Fibroblast of skin of right biceps (primary cell): ENCODE measurements at regions not wholly inside any gene's neighbourhood (a gene's known extent, or its start where the extent isn't known, plus 50 kb on each side); places are given as distances from the start of the nearest gene placed in this dataset.

Experiments
- DNase-seq: peaks from one replicate; pipeline ENCODE4 v3.0.0-alpha.2; 2013

DNA sequence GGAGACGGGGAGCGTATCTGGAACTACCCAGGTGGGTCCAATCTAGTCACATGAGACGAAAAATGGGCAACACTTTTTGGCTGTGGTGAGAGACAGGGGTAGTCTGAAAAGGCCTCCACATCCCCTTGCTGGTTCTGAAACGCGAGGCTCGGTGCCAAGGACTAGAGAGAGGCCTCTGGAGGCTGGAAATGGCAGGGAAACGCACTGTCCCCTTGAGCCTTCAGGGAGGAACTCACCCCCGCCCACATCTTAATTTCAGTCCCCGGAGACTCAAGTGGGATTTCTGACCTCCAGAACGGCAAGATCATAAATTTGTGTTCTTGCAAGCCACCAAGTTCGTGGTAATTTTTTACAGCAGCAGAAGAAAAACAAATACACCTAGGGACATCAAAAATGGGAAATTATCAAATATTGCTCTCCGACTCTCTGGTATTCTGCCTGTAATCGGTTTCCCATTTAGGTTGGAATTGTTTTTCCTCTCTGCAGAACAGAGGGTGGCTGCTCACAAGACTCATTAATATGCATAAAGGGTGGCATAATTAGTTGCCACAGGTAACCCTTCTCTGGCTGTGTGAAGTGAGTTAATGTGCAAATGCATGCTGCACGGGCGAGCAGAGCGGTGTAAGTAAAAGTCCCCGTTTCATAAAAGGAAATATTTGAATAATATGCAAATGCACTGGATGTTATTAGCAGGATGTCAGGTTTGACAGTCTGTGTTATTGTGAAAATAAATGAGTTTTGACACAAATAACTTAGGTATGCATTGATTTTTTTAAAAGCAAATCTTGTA is 185.7 kb downstream of the ARRDC4 start:
- DNase-seq = no peak

DNA sequence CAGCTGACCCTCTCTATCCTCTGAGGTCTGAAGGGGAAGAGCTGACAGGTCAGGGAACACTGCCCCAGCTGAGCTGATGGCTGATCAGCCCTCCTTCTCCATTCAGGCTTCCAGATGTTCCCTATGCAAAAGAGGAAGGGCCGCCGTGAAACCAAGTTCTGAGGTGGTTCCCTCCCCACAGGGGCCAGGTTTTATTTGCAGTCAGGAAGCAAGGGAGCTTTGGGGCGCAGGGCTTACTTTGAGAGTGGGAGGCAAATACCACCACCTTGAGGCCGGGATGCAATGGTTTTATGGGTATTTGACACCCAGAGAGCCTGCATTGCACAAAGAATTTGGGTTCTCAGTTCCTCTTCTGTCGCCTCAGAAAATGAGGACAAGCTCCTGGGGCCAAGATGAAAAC is 186.9 kb downstream of the ARRDC4 start:
- DNase-seq = no peak

DNA sequence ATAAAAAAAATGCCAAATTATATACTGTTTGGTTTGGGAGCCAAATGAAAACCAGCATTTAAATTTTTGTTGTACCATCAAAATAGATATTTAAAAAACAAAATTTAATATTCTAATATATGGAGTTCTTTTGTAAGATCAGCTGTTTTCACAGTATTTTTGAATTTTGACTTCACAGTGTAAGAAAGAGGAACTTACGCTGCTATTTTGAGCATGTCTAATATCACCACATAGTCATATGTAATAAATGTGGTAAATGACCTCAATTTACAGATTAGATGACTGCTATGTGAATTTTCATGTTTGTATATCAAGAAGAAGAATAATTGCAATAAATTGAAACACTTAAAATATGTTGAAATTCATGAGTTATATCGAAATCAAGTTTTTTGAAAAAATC is 189.6 kb downstream of the ARRDC4 start:
- no peak for DNase-seq

DNA sequence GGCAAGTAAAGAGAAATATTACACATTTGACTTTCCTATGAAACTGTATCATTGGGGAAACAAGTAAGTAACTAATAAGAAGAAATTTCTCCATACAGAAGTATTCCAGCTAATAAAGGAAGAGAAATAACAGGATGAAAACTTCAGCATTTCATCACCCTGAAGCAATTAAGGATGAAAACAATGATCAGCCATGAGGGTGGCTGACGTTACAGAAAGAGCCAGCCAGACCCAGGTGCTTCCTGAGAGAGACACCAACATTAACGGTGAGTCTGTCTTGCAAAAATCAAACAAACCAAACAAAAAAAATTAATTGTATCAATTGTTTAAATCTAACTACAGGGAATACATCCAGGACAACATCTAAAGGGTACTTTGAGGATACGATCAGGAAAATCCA is 190.0 kb downstream of the ARRDC4 start:
- no peak for DNase-seq

DNA sequence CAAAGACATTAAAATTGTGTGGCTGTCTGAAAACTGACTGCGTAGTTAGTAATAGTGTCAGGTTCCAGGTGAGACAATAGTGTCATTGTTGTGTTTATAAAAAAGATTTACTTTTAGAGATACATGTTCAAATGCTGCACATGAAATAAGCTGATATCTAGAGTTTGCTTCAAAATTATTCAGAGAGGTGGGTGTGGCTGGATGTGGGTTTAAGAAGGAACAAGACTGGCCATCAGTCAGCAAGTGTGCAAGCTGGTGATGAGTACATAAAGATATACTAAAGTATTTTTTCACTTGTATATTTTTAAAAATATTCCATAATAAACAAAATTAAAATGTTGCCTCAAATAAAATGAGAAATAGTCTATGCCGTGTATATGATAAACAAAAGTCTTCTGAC is 190.6 kb downstream of the ARRDC4 start:
- DNase-seq = no peak

DNA sequence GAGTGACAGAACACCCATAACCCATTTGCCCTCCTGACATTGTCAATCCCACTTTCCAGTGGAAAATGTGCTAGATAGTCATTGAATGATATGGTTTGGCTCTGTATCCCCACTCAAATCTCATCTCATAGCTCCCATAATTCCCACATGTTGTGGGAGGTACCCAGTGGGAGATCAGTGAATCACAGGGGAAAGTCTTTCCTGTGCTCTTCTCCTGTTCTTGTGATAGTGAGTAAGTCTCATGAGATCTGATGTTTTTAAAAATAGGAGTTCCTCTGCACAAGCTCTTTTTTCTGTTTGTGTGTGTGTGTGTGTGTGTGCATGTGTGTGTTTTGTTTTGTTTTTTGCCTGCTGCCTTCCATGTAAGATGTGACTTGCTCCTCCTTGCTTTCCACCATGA is 191.7 kb downstream of the ARRDC4 start:
- no peak for DNase-seq

DNA sequence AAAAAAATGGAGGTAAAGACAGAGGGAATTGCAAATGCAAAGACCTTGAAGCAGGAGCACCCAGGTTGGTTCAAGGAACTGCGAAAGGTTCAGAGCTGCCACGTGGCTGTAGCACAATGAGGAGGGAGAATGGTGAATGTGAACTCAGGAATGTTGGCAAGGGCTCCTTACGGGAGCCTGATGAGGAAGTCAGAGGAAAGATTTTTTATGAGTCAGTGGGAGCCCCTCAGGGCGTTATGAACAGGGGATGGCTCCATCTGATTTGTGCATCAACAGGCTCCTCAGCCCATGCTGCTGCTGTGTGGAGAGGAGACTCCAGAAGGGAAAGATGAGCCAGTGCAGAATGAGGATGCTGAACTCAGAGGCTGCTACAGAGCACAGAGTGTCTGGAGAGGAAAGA is 194.4 kb downstream of the ARRDC4 start:
- DNase-seq = peak; percentile 97

DNA sequence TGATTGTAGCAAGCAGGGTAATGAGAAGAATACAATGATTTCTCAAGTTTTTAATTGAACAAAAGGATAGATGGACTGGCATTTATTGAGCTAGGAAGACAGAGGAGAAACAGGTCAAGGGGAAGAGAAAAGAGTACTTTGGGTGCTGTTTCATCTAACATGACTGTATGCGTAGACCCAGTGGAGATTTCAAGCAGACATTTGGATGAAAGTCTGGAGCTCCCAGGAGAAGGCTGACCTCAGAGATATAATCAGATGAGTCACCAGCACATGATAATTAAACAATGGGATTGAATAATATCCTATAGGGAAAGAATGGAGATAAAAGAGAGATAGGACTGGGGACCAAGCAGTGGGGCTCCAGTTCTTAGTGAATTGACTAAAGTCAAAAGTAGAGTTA is 194.9 kb downstream of the ARRDC4 start:
- peak; percentile 71 for DNase-seq

DNA sequence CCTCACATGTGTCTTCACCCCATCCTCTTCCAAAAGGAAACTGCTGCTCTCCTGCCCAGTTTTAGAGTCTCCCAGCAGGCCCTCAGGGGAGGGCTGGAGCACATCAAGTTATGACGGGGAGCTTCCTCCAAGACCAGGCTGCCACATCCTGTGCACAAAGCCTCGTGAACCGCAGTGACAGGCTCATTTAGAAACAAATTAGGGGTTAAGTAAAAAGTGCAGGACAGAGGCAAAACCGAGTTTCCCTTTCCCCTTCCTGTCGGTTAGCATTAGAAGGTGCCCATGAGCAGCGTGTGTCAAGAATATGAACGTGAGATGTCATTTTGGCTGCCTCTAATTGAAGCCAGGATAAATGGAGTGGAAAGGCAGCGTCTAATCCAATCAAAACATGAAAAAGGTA is 199.7 kb downstream of the ARRDC4 start:
- DNase-seq = peak; percentile 16

DNA sequence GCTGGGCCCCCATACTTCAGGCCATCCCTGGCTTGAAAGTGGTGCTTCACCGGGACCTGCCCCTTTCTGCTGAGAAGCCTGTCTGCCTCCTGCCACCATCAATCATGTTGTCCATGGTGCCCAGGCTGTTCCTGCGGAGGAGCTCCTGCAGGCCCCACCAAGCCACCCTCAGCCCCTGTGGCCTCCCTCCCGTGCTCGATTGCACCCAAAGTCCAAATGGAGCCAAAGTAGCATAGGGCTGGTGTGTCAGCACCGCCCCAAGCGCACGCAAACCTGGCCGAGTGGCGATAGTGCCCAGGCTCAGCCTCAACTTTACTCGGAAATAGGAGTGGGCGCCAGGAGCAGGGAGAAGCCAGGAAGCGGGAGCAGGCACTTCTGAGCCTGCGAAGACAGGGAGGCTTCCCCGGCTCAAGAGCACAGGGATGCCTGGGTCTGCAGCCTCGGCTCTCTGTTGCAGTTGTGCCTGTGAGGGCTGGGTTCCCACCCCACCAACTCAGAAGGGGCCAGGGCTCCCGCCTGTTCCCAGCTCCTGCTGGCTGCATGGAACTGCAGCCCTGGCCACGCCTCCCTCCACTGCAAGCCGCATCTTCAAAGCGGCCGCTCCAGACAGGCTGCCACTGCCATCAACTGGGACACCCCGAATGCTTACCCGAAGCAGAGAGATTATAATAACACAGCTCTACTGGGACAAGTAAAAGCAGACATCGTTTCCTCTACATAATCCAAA is 203.0 kb downstream of the ARRDC4 start:
- no peak for DNase-seq

DNA sequence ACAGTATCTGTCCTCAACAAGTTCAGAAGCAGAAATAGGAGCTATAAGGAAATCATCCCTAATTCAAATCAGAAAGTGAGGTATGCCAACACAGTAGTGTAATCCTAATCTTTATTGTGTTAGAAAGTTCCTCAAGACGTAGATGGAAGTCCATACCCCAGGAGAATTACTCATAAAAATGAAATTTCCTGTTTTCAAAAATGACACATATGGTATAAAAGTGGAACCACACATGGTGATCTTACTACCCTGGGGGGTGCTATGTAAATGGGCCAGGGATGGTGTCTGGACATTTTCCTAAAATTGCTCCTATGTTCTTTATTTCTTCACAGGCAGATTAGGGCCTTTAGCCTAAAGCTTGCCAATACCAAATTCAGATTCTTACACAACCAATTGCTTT is 204.1 kb downstream of the ARRDC4 start:
- DNase-seq = peak; percentile 70

DNA sequence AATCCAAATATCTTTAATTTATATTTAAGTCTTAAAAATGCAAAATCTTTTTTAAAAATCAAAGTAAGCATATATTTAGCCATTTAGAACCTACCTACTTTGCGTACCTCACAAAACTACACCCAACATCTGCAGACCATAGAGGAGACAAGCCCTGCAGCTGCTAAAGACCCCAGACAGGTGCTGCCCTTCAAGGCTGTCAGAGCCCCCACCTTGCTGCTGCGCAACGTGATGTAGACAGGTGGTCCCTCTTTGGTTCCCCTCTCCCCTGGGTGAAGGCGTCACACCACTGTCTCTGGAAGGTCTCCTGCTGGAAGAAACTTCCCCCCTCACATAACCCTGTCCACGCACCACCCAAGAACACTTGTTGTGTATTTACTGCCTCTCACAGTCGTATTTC is 204.5 kb downstream of the ARRDC4 start:
- no peak for DNase-seq

DNA sequence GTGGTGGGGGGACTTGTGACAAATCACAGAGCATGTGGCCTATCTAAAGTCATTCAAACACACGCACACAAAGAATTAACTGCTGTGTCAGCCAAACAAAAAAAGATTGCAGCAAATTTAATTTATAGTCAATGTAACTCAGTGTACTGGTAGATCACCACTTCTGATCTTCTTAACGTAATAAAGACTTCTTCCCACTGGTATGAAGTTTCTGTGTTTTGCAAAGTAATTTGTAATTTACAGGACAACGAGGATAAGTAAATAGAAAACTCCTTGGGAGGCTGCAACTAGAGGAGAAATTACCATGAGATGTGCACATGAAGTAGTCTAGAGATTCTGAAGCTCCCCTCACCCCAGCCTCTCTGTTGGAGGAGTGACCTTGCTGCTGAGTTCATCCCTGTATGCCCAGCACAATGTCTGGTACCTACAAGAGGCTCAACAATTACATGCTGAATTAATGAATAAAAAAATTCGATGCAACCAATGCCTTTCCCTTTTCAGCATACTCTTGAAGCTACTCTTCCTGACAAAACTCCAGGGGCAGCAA is 207.3 kb downstream of the ARRDC4 start:
- DNase-seq = no peak

DNA sequence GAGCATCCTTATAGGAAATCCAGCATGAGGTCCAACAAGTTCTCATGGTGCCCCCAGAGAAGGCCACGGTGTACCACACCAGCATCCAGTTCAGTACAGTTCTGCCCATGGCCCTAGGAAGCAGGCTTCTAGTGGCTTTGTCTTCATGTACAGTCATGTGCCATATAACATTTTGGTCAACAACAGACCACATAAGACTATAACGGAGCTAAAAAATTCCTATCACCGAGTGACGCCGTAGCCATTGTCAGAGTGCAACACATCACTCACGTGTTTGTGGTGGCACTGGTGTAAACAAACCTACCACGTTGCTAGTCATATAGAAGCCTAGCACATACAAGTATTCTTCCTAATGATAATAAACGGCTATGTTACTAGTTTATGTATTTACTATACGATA is 209.0 kb downstream of the ARRDC4 start:
- no peak for DNase-seq

DNA sequence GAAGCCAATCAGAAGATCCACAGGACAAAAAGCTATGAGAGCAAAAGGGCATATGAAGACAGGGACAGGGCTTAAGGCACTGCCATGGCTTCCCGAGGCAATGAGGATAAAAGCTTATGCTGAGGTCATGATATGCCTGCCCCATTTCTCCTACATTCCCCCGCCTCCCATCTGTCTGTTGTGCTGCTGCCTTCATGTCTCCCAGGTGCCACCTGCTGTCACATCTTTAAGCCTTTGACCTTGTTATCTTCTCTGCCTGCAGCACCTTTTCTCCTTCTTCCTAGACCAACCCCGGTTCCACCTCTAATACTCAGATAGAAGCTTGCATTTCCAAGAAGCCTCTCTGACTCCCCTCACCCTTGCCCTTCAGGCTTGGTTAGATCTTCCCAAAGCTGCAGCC is 213.8 kb downstream of the ARRDC4 start:
- peak; percentile 18 for DNase-seq

DNA sequence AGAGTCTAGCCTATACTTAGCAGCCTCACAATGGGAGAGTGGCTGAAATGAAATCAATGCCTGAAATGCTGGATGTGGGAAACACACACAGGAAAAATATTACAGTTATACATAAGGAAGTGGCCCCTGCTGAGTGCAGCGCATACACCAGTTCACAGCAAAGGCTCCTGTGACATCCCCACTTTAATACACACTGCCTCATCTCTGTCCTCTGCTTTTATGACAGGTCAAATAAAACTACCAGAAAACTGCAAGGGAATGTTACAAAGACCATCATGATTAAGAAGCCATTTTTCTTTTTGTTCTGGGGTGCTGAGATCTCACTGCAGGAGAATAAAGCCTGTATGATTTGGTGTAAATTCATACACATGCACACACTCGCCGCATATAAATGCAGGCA is 214.3 kb downstream of the ARRDC4 start:
- DNase-seq = no peak

DNA sequence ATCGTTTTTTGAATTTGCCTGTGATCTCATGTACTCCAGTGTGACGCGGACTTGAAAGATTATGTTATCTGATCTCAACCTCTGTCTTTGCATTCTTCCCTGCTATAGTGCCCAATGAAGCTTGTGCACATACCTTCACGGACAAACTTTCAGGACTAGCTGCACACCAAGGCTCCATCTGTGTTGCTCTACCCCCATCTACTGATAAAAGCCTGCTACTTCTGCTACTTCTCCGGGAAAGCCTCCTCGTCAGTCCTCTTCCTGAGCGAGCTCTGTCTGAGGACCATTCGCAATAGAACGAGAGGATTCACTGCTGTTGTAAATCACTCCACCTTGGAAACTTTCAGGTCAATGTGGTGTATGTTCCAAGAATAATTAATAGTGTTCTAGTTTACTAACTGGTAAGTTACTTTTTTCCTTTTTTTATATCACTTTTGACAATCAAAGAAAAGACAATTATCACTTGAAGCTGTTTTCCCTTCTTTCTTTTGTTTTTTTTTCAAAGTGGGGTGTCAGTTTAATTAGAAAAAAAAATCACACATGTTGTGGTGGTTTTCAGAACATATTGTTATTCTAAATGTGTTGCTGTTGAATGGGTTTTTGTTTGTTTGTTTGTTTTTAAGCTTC is 217.6 kb downstream of the ARRDC4 start:
- peak; percentile 79 for DNase-seq

DNA sequence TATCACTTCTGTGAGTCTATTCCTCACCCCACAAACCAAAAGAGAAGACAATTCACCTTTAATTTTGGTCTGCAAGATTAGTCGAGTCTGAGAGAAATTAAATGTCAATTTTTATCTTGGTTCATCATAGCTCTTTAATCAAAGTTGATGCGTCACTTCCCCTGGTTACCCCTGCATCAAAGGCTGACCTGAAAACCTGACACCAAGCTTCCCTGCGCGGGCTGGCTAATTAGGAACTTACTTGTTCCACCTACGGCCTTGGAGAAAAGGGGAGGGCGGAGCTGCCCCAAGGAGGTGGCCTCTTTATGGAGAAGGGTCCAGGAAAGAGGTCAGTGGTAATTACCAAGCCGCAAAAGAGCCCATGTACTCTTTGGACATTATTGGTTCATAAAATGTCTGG is 218.4 kb downstream of the ARRDC4 start:
- no peak for DNase-seq

DNA sequence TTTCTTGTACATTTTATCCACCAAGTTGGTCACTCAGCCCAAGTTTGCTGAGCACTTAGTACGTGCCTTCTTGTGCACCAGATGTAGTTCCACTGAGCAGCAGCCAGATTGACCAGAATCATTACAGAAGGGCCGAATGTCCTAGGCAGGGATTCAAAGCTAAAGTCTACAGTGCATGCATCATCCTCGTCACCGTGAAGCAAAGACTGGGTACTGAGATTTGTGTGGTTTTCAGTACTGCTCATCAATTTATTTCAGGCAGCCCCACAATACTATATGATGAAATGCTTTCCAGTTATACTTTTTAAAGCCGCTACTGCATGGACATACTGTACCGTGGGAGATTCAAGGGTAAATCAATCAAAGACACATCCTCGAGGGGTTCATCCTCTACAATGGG is 227.0 kb downstream of the ARRDC4 start:
- no peak for DNase-seq

DNA sequence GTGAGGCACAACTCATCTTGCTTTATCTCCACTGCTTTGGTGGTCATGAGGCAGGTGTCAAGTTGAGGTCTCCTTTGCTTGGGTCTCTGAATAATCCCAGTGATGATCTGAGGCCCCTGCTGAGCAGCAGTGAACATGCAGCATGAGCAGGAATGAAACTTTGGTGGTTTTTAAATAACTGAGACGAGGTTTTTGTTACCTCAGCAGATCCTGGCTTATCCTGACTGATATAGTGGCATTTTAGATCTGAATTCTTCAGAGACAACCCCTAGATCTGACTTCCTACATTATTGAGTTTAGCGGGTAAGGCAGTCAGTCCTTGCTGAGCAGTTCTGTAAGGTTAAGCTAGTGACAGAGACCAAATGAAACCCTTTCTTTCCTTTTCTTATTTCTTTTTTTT is 230.4 kb downstream of the ARRDC4 start:
- DNase-seq = no peak

DNA sequence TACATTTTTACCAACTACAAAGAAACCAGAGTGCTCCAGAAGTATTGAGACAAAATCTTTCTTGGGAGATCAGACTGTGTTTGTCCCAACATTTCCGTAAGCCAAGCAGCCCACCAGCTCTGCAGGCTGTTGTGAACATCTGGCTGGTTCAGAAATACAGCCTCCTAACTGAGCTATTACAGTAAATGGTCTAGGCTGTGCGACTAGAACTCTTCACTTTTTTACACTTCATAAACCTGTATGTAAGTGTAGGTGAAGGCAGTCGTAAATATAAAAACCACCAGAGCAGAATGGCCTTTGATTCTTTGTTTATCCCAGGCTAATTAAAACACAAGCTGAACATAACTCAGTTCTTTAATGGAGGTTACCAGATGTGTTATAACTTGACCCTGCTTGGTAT is 235.3 kb downstream of the ARRDC4 start:
- no peak for DNase-seq

DNA sequence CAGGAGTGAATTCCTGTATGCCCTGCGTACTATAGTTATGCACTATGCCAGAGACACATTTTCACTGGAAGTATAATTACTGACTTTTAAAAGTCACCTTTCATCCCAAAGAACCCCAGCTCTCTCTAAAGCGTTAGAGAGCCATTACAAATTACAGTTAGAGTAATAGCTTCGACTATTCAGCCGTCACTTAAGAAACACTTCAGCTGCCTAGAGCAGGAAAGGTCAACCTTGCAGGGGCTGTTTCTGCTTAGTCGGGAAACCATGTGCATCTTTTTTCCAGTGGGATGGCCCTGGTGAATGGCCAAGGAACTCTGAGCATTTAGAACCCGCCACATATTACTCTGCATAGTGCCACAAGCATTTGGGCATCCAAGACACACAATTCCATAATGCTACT is 235.9 kb downstream of the ARRDC4 start:
- no peak for DNase-seq

DNA sequence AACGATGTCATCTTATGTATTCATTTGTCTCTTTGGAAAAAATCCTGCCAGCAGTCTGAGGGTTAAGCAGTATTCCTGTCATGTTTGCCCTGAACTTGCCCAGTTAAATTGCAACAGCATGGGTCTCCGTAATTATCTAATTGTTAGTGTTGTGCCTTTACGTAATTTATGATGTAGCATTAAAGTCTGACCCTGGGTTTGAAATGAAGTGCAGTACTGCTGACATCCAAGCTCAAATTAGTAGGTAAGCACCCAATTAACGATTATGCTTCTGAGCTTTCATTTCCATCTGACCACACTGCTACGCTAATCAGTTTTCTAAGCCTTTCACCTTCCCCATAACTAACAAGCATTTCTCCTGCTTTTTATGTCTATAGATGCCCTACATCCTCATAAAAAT is 241.8 kb downstream of the ARRDC4 start:
- DNase-seq = no peak
